ENCODE measurements at regions not wholly inside any gene's neighbourhood (a gene's known extent, or its start where the extent isn't known, plus 50 kb on each side); places are given as distances from the start of the nearest gene placed in this dataset.

GRCh38 chr6:104413767-104414166, 446.0 kb downstream of the HACE1 start:
- DNase-seq = no peak

- no peak for DNase-seq
Observed at GRCh38 chr6:104411302-104411701, 448.4 kb downstream of the HACE1 start.

- DNase-seq = no peak
Observed at GRCh38 chr6:104409913-104410312, 449.8 kb downstream of the HACE1 start.

- DNase-seq = no peak
Observed at GRCh38 chr6:104407957-104408356, 451.8 kb downstream of the HACE1 start.

GRCh38 chr6:104404377-104404776, 455.3 kb downstream of the HACE1 start:
- no peak for DNase-seq

- DNase-seq = no peak
Observed at GRCh38 chr6:104402572-104402971, 457.1 kb downstream of the HACE1 start.

- DNase-seq = no peak
Observed at GRCh38 chr6:104401926-104402325, 457.8 kb downstream of the HACE1 start.

GRCh38 chr6:104400844-104401243, 458.9 kb downstream of the HACE1 start:
- DNase-seq = no peak

- no peak for DNase-seq
Observed at GRCh38 chr6:104396077-104396476, 463.6 kb downstream of the HACE1 start.

GRCh38 chr6:104381907-104382306, 477.8 kb downstream of the HACE1 start:
- DNase-seq = no peak

GRCh38 chr6:104365451-104366234, 494.1 kb downstream of the HACE1 start:
- no peak for DNase-seq

- DNase-seq = no peak
Observed at GRCh38 chr6:104357928-104358327, 501.8 kb downstream of the HACE1 start.

- DNase-seq = no peak
Observed at GRCh38 chr6:104356197-104356596, 503.5 kb downstream of the HACE1 start.

- DNase-seq = no peak
Observed at GRCh38 chr6:104349191-104349590, 510.5 kb downstream of the HACE1 start.

GRCh38 chr6:104344223-104344622, 515.5 kb downstream of the HACE1 start:
- no peak for DNase-seq

- no peak for DNase-seq
Observed at GRCh38 chr6:104332364-104332763, 527.4 kb downstream of the HACE1 start.

- DNase-seq = no peak
Observed at GRCh38 chr6:104326173-104327001, 533.3 kb downstream of the HACE1 start.

- no peak for DNase-seq
Observed at GRCh38 chr6:104325341-104326172, 534.2 kb downstream of the HACE1 start.

- DNase-seq = no peak
Observed at GRCh38 chr6:104324301-104324700, 535.4 kb downstream of the HACE1 start.

GRCh38 chr6:104322841-104323240, 536.9 kb downstream of the HACE1 start:
- DNase-seq = no peak

GRCh38 chr6:104321301-104321700, 538.4 kb downstream of the HACE1 start:
- no peak for DNase-seq

- no peak for DNase-seq
Observed at GRCh38 chr6:104320896-104321295, 538.8 kb downstream of the HACE1 start.

- no peak for DNase-seq
Observed at GRCh38 chr6:104312851-104313250, 546.9 kb downstream of the HACE1 start.

Data from left hindlimb (tissue), 1 donor.